Upper lobe of left lung (tissue), 6 donors: ENCODE measurements at regions not wholly inside any gene's neighbourhood (a gene's known extent, or its start where the extent isn't known, plus 50 kb on each side); places are given as distances from the start of the nearest gene placed in this dataset.

Source experiments
- ATAC-seq, 2 donors: fragments of 200-7000 bp; cut with Tn5 transposase; one replicate each; pipeline ENCODE4 v1.9.1; 2022; ENCODE audit warnings: mild to moderate bottlenecking in 2 of 2, moderate library complexity in 2 of 2; ENCODE audit not compliant: low FRiP score in 2 of 2
- DNase-seq, 2 donors: peaks; one replicate each; pipeline ENCODE4 v3.0.0-alpha.2; 2019 to 2020
- H3K27ac ChIP-seq, 4 donors: fragments of 200-600 bp; sonication (generic); one replicate each; pipeline ENCODE4 v1.5.1; 2016 to 2019
- H3K27me3 ChIP-seq, 4 donors: fragments of 200-600 bp; sonication (generic); one replicate each; pipeline ENCODE4 v1.5.1; 2017 to 2019
- H3K36me3 ChIP-seq, 4 donors: fragments of 200-600 bp; sonication (generic); one replicate each; pipeline ENCODE4 v1.5.1; 2016 to 2019
- H3K4me1 ChIP-seq, 4 donors: fragments of 200-600 bp; sonication (generic); one replicate each; pipeline ENCODE4 v1.5.1; 2018 to 2019
- H3K4me3 ChIP-seq, 4 donors: fragments of 200-600 bp; sonication (generic); one replicate each; pipeline ENCODE4 v1.5.1; 2017 to 2019; ENCODE audit warnings: mild to moderate bottlenecking in 2 of 4, moderate library complexity in 1 of 4
- H3K9me3 ChIP-seq, 4 donors: fragments of 200-600 bp; sonication (generic); one replicate each; pipeline ENCODE4 v1.5.1; 2018 to 2019
- CTCF ChIP-seq, 6 experiments: fragments of 450-650 bp in 4 of 6; fragments of 200-600 bp in 2 of 6; sonication (generic) in 2 of 6; IDR thresholded peaks; one replicate each; pipeline ENCODE4 v1.5.1; 2016 to 2019; ENCODE audit warnings: antibody characterized with exemption in 6 of 6
- EP300 ChIP-seq, 4 donors: sonication (generic); formaldehyde crosslinking; IDR thresholded peaks; one replicate each; pipeline ENCODE4 v1.5.1; 2017; ENCODE audit warnings: antibody characterized with exemption in 4 of 4, control low read depth in 2 of 4
- POLR2A ChIP-seq, 4 donors: fragments of 450-650 bp; IDR thresholded peaks; one replicate each; pipeline ENCODE4 v1.5.1; 2016 to 2017; ENCODE audit warnings: antibody characterized with exemption in 4 of 4, mild to moderate bottlenecking in 2 of 4
- POLR2AphosphoS5 ChIP-seq, 2 donors: sonication (generic); formaldehyde crosslinking; IDR thresholded peaks; one replicate each; pipeline ENCODE4 v1.5.1; 2017; ENCODE audit warnings: antibody characterized with exemption in 2 of 2
- WGBS, 2 donors: methylation state at CpG; one replicate each; pipeline ENCODE4 v1.1.5; 2017 to 2018; 5-methylcytosine and 5-hydroxymethylcytosine counted together
- donor health status: DM: no; HTN: no; CAD: no; lungs with moderate emphysema.
- donor health status: DM: no; HTN: yes; CAD: no; lungs with severe emphysema.

GRCh38 chr7:15839416-15840100 lies 153.1 kb upstream of the MEOX2 start:
- peak overlapping the region in 3 of 4 donors; percentile 14 to 72 (median 63) for H3K27ac ChIP-seq
- no peaks in the 10 kb centered on the region for H3K9me3 ChIP-seq
- 18 to 26% methylated on average over 15 of the region's 15 CpGs for WGBS, 2 donors
- H3K4me1 ChIP-seq, result peaks cover 0 to 9% (median 3%) of the 10 kb centered on the region in 4 donors
- no peak for DNase-seq
- no peaks in the 10 kb centered on the region for H3K27me3 ChIP-seq
- TF ChIP-seq POLR2A (IDR thresholded peaks at IDR 0.05), result no peak
- no peak for TF ChIP-seq CTCF (IDR thresholded peaks at IDR 0.05)
- peak in 1 of 2 donors; percentile 28 for TF ChIP-seq POLR2AphosphoS5 (IDR thresholded peaks at IDR 0.05)
- H3K36me3 ChIP-seq, result no peaks in the 10 kb centered on the region
- H3K4me3 ChIP-seq, result peak overlapping the region in 3 of 4 donors; percentile 10 to 18 (median 13)
- peak; percentile 49 to 90 for ATAC-seq

GRCh38 chr7:15838265-15838664 lies 151.8 kb upstream of the MEOX2 start:
- H3K9me3 ChIP-seq, result no peaks in the 10 kb centered on the region
- no peak overlapping the region for H3K4me3 ChIP-seq
- WGBS, 2 donors, result 87 to 98% methylated on average over 2 of the region's 2 CpGs
- no peak overlapping the region for H3K27ac ChIP-seq
- no peak for TF ChIP-seq EP300 (IDR thresholded peaks at IDR 0.05)
- no peak for TF ChIP-seq POLR2A (IDR thresholded peaks at IDR 0.05)
- TF ChIP-seq POLR2AphosphoS5 (IDR thresholded peaks at IDR 0.05), result no peak
- no peak for TF ChIP-seq CTCF (IDR thresholded peaks at IDR 0.05)
- H3K4me1 ChIP-seq, result peaks cover 0 to 9% (median 5%) of the 10 kb centered on the region in 4 donors
- H3K36me3 ChIP-seq, result no peaks in the 10 kb centered on the region
- no peaks in the 10 kb centered on the region for H3K27me3 ChIP-seq
- DNase-seq (no peak), ATAC-seq (no peak)

GRCh38 chr7:15837306-15837950 lies 150.9 kb upstream of the MEOX2 start:
- WGBS, 2 donors, result 70 to 79% methylated on average over 5 of the region's 5 CpGs
- Histone ChIP-seq H3K4me1 (peaks cover 0 to 9% (median 5%) of the 10 kb centered on the region in 4 donors), H3K4me3 (no peak overlapping the region), H3K27ac (no peak overlapping the region), H3K9me3 (no peaks in the 10 kb centered on the region), H3K27me3 (no peaks in the 10 kb centered on the region), H3K36me3 (no peaks in the 10 kb centered on the region)
- ATAC-seq (peak in 1 of 2 donors; percentile 29), DNase-seq (no peak)
- TF ChIP-seq POLR2A (IDR thresholded peaks at IDR 0.05), result no peak
- peak in 1 of 2 donors; percentile 27 for TF ChIP-seq POLR2AphosphoS5 (IDR thresholded peaks at IDR 0.05)
- TF ChIP-seq CTCF (IDR thresholded peaks at IDR 0.05), result no peak
- TF ChIP-seq EP300 (IDR thresholded peaks at IDR 0.05), result no peak

GRCh38 chr7:15836651-15837050 lies 150.2 kb upstream of the MEOX2 start:
- Histone ChIP-seq H3K36me3 (no peaks in the 10 kb centered on the region), H3K4me3 (no peak overlapping the region), H3K27ac (no peak overlapping the region), H3K9me3 (no peaks in the 10 kb centered on the region), H3K27me3 (no peaks in the 10 kb centered on the region), H3K4me1 (peaks cover 0 to 9% (median 5%) of the 10 kb centered on the region in 4 donors)
- WGBS, 2 donors, result 72 to 79% methylated on average over 2 of the region's 2 CpGs
- no peak for TF ChIP-seq EP300 (IDR thresholded peaks at IDR 0.05)
- DNase-seq, result no peak
- no peak for ATAC-seq

- H3K27ac ChIP-seq, result no peak overlapping the region
- ATAC-seq (no peak), DNase-seq (no peak)
- 86 to 93% methylated on average over 4 of the region's 4 CpGs for WGBS, 2 donors
- no peaks in the 10 kb centered on the region for H3K36me3 ChIP-seq
- H3K27me3 ChIP-seq, result no peaks in the 10 kb centered on the region
- no peaks in the 10 kb centered on the region for H3K9me3 ChIP-seq
- peaks cover 0 to 9% (median 5%) of the 10 kb centered on the region in 4 donors for H3K4me1 ChIP-seq
- no peak for TF ChIP-seq EP300 (IDR thresholded peaks at IDR 0.05)
- TF ChIP-seq POLR2A (IDR thresholded peaks at IDR 0.05), result no peak
- no peak for TF ChIP-seq POLR2AphosphoS5 (IDR thresholded peaks at IDR 0.05)
- TF ChIP-seq CTCF (IDR thresholded peaks at IDR 0.05), result no peak
- H3K4me3 ChIP-seq, result no peak overlapping the region
These were observed 149.6 kb upstream of the MEOX2 start for GRCh38 chr7:15836041-15836440.
